Kidney epithelial cell (primary cell): ENCODE measurements at regions not wholly inside any gene's neighbourhood (a gene's known extent, or its start where the extent isn't known, plus 50 kb on each side); places are given as distances from the start of the nearest gene placed in this dataset.

Experiments
- DNase-seq: peaks from one replicate; pipeline ENCODE4 v3.0.0-alpha.2; 2010; ENCODE audit warnings: low read depth
- H3K27me3 ChIP-seq: 2 replicates; pipeline ENCODE4 v1.6.0; 2011; ENCODE audit warnings: low read length; ENCODE audit not compliant: control insufficient read depth, insufficient read depth
- H3K36me3 ChIP-seq: 2 replicates; pipeline ENCODE4 v1.5.1; 2011; ENCODE audit warnings: low read length; ENCODE audit not compliant: control insufficient read depth, insufficient read depth
- H3K4me3 ChIP-seq: 2 replicates; pipeline ENCODE4 v1.5.1; 2011; ENCODE audit warnings: low read depth, mild to moderate bottlenecking, control low read depth, low read length
- CTCF ChIP-seq: IDR thresholded peaks from 2 replicates; pipeline ENCODE4 v1.5.1; 2011; ENCODE audit warnings: mild to moderate bottlenecking, moderate library complexity, low read length, control low read depth, inconsistent platforms; ENCODE audit not compliant: insufficient read depth, poor library complexity, severe bottlenecking

- peak; percentile 9 for TF ChIP-seq CTCF
- no peaks in the 10 kb centered on the region for H3K36me3 ChIP-seq
- no peak overlapping the region for H3K4me3 ChIP-seq
- no peak for DNase-seq
- H3K27me3 ChIP-seq: no peaks in the 10 kb centered on the region
Measured at GRCh38 chr6:74280130-74280692, 584.2 kb downstream of the CD109 start.

DNA sequence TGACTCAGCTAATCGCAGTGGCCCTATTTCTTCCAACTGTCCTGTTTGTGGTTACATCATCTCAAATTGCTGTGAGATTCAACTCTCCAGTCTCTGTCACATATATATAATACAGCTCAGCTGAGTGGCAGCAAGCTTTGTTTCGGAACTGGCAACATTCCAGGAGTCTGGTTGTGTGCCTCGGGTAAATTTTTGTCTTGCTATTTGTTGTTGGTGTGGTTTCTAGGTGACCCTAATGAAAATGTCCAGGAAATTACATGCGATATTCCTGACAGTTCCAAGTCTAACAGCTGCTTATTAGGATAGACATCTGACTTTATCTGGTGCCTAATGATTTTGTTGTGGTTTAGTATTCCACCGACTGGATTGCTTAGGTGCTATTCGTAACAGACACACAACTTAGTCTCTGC, 581.8 kb downstream of the CD109 start:
- no peaks in the 10 kb centered on the region for H3K36me3 ChIP-seq
- no peak overlapping the region for H3K4me3 ChIP-seq
- H3K27me3 ChIP-seq: no peaks in the 10 kb centered on the region
- DNase-seq: no peak
- TF ChIP-seq CTCF: no peak

GRCh38 chr6:74273541-74273940, 577.5 kb downstream of the CD109 start:
- no peaks in the 10 kb centered on the region for H3K36me3 ChIP-seq
- no peak for TF ChIP-seq CTCF
- H3K4me3 ChIP-seq: no peak overlapping the region
- no peak for DNase-seq
- H3K27me3 ChIP-seq: no peaks in the 10 kb centered on the region

GRCh38 chr6:74269600-74269858, 573.5 kb downstream of the CD109 start:
- Histone ChIP-seq H3K4me3 (no peak overlapping the region), H3K36me3 (no peaks in the 10 kb centered on the region), H3K27me3 (no peaks in the 10 kb centered on the region)
- no peak for DNase-seq
- TF ChIP-seq CTCF: no peak

DNA sequence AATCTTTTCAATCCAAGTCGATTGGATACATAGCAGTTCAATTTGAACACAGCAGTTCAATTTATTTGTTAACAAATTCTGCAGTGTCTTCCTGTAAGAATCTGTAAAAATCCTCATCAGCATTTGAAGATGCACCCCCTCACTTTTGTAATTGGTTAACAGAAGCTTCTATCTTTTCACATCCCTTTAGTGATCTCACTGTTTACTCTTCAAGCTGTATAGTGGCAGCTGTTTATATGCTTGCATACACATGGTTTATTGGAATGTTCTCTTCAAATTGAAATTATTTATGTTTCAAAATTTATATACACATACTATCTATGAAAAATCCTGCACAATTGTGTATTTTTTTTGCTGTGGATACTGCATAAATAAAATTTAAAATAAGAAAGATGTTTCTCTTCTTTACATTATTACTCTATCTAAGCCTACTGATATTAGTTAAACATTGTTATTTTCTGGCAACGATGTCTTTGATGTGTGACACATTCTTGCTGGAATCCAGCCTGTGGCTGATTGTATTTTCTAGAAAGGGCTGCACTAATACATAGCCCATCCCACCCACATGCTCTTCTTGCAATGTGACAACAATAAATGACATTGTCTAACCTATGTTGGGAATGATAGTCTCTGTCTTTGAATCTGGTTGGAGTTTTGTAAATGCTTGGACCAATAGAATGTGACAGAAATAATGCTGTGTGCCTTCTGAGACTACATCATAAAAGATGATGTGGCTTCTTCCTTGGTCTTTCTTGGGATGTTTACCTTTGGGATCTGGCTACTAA, 573.0 kb downstream of the CD109 start:
- H3K27me3 ChIP-seq: no peaks in the 10 kb centered on the region
- DNase-seq: no peak
- H3K36me3 ChIP-seq: no peaks in the 10 kb centered on the region
- TF ChIP-seq CTCF: no peak
- no peak overlapping the region for H3K4me3 ChIP-seq

DNA sequence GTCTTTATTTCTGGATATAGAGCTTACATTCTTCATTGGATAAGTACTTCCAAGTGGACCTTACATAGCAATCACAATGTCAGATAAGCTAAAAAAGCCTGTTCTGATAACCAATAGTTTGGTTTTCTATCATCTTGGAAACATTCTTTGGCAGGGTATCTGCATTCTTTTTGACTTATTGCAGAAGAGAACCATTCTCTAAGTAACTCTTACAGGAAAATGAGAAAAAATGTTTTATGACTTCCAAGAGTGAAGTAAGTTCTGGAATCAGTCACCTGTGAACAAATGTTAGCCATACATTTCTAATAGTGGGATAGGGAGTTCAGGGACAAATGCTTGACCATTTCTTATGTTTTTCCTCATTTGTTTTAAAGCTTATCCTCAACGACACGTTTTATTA, 564.0 kb downstream of the CD109 start:
- H3K36me3 ChIP-seq: no peaks in the 10 kb centered on the region
- no peak overlapping the region for H3K4me3 ChIP-seq
- no peaks in the 10 kb centered on the region for H3K27me3 ChIP-seq
- no peak for TF ChIP-seq CTCF
- no peak for DNase-seq
